Panc1 (cell line): ENCODE measurements at regions not wholly inside any gene's neighbourhood (a gene's known extent, or its start where the extent isn't known, plus 50 kb on each side); places are given as distances from the start of the nearest gene placed in this dataset.
"Not testable (repeated sequence)": the region's sequence is repeated elsewhere in the genome, so short reads cannot be mapped to it uniquely, and the experiment has no call there.

ENCODE experiments used
- ATAC-seq: fragments of 200-7000 bp; cut with Tn5 transposase; 2 replicates; pipeline ENCODE4 v1.9.1; 2020; ENCODE audit warnings: mild to moderate bottlenecking, moderate library complexity
- BruUV-seq: library from RNA; stranded (reverse); fragments of 400-500 nt; replicated peaks from 2 replicates; lab custom pipeline; 2021; lab: Mats Ljungman, UMichigan
- CTCF ChIA-PET: fragments of 300-600 bp; sonication (Branson Sonifier 250); formaldehyde crosslinking; loops from one replicate; lab custom pipeline; 2022; ENCODE audit warnings: antibody characterized with exemption; lab: Charles Lee
- POLR2A ChIA-PET: fragments of 300-600 bp; sonication (Branson Sonifier 250); formaldehyde crosslinking; loops from one replicate; lab custom pipeline; 2022; ENCODE audit warnings: antibody characterized with exemption; lab: Charles Lee
- DNase-seq: peaks from one replicate; pipeline ENCODE4 v3.0.0-alpha.2; 2010; ENCODE audit warnings: low read depth, low spot score
- H3K27ac ChIP-seq: 2 replicates; pipeline ENCODE4 v1.5.1; 2011; ENCODE audit warnings: mild to moderate bottlenecking, low read length, inconsistent platforms
- H3K27me3 ChIP-seq: fragments of 200-500 bp; sonication (Bioruptor generic); 2 replicates; pipeline ENCODE4 v1.6.0; 2014; ENCODE audit warnings: low read length, inconsistent platforms; ENCODE audit not compliant: control insufficient read depth, insufficient read depth
- H3K36me3 ChIP-seq: fragments of 200-500 bp; sonication (Bioruptor generic); 2 replicates; pipeline ENCODE4 v1.5.1; 2014; ENCODE audit warnings: inconsistent platforms, mild to moderate bottlenecking, low read length, moderate library complexity; ENCODE audit not compliant: control insufficient read depth, insufficient read depth
- H3K4me1 ChIP-seq: 2 replicates; pipeline ENCODE4 v1.5.1; 2011; ENCODE audit warnings: inconsistent platforms, mild to moderate bottlenecking, low read length, moderate library complexity; ENCODE audit not compliant: control insufficient read depth, insufficient read depth
- H3K4me3 ChIP-seq, 2 experiments: 2 replicates each; pipeline ENCODE4 v1.5.1; 2011 to 2012; ENCODE audit warnings: low read depth in 2 of 2, low read length in 2 of 2, mild to moderate bottlenecking in 2 of 2, inconsistent platforms in 1 of 2, moderate library complexity in 1 of 2
- H3K9me3 ChIP-seq: fragments of 200-500 bp; sonication (Bioruptor generic); 2 replicates; pipeline ENCODE4 v1.5.1; 2014; ENCODE audit warnings: low read depth, mild to moderate bottlenecking, inconsistent platforms, low read length, moderate library complexity; ENCODE audit not compliant: control insufficient read depth, insufficient read depth
- CTCF ChIP-seq: fragments of 450-650 bp; IDR thresholded peaks from 2 replicates; pipeline ENCODE4 v1.5.1; 2017; ENCODE audit warnings: mild to moderate bottlenecking
- POLR2AphosphoS5 ChIP-seq: IDR thresholded peaks from 2 replicates; pipeline ENCODE4 v1.6.1; 2012; ENCODE audit warnings: mild to moderate bottlenecking, low read depth, low read length, moderate library complexity
- REST ChIP-seq, 2 experiments: IDR thresholded peaks; 2 replicates each; pipeline ENCODE4 v1.6.1; 2011 to 2012; ENCODE audit warnings: low read depth in 2 of 2, control low read depth in 1 of 2, low read length in 1 of 2, mild to moderate bottlenecking in 1 of 2, moderate library complexity in 1 of 2; ENCODE audit not compliant: insufficient read depth in 1 of 2
- SIN3A ChIP-seq: IDR thresholded peaks from 2 replicates; pipeline ENCODE4 v1.6.1; 2012; ENCODE audit warnings: low read depth, mild to moderate bottlenecking, low read length, moderate library complexity, borderline replicate concordance; ENCODE audit not compliant: insufficient read depth
- TCF7L2 ChIP-seq: IDR thresholded peaks from 2 replicates; pipeline ENCODE4 v1.6.1; 2011; ENCODE audit warnings: mild to moderate bottlenecking, low read depth, low read length, inconsistent platforms
- in situ Hi-C: cut with HindIII; loops from 2 replicates; pipeline ENCODE4 v1.10.0; 2016; ENCODE audit warnings: low sequenced_read_pairs, low pct_unique_long_range_greater_than_20kb
- intact Hi-C: fragments of 100-400 bp; cut with micrococcal nuclease; formaldehyde crosslinking; loops from one replicate; pipeline ENCODE4 v1.10.0; 2022; ENCODE audit not compliant: unreplicated experiment

GRCh38 chr19:28351761-28352160 lies 861.2 kb downstream of the UQCRFS1 start:
- Histone ChIP-seq H3K27me3 (no peaks in the 10 kb centered on the region), H3K4me3 (no peak overlapping the region), H3K36me3 (no peaks in the 10 kb centered on the region), H3K27ac (no peak overlapping the region), H3K4me1 (no peaks in the 10 kb centered on the region), H3K9me3 (no peaks in the 10 kb centered on the region)
- no TSS peak for BruUV-seq
- in situ Hi-C loops (no loop called here), intact Hi-C loops (no loop called here)
- ATAC-seq, result no peak
- ChIA-PET POLR2A (no interaction called here), CTCF (no interaction called here)
- no peak for DNase-seq
- TF ChIP-seq TCF7L2 (no peak), SIN3A (no peak), REST (IDR thresholded peaks at IDR 0.05; ENCODE audit: insufficient read depth in 1 of 2, low read depth in 2 of 2, low read length in 1 of 2) (no peak), CTCF (no peak), POLR2AphosphoS5 (no peak)

GRCh38 chr19:28351321-28351720 lies 861.6 kb downstream of the UQCRFS1 start:
- H3K4me1 ChIP-seq, BruUV-seq, in situ Hi-C loops, intact Hi-C loops, H3K9me3 ChIP-seq, DNase-seq, H3K27me3 ChIP-seq, H3K27ac ChIP-seq, CTCF ChIA-PET, H3K4me3 ChIP-seq, ATAC-seq, H3K36me3 ChIP-seq, POLR2A ChIA-PET: not testable (repeated sequence)

- ATAC-seq (no peak), DNase-seq (no peak)
- Histone ChIP-seq H3K27ac (no peak overlapping the region), H3K9me3 (no peaks in the 10 kb centered on the region), H3K36me3 (no peaks in the 10 kb centered on the region), H3K4me1 (no peaks in the 10 kb centered on the region), H3K27me3 (no peaks in the 10 kb centered on the region), H3K4me3 (no peak overlapping the region)
- no TSS peak for BruUV-seq
- POLR2A ChIA-PET, result no interaction called here
- CTCF ChIA-PET, result no interaction called here
- intact Hi-C loops (no loop called here), in situ Hi-C loops (no loop called here)
- no peak for TF ChIP-seq REST (IDR thresholded peaks at IDR 0.05; ENCODE audit: insufficient read depth in 1 of 2, low read depth in 2 of 2, low read length in 1 of 2)
- no peak for TF ChIP-seq SIN3A
- TF ChIP-seq TCF7L2, result no peak
- no peak for TF ChIP-seq CTCF
- TF ChIP-seq POLR2AphosphoS5, result no peak
Observed at GRCh38 chr19:28350673-28351072, 862.3 kb downstream of the UQCRFS1 start.
